DOHH2 (cell line): ENCODE measurements at regions not wholly inside any gene's neighbourhood (a gene's known extent, or its start where the extent isn't known, plus 50 kb on each side); places are given as distances from the start of the nearest gene placed in this dataset.

ENCODE experiments used
- EZH2phosphoT487 ChIP-seq: fragments of 200-600 bp; sonication (generic); IDR thresholded peaks from 2 replicates; pipeline ENCODE4 v1.6.1; 2017; ENCODE audit warnings: borderline replicate concordance, mild to moderate bottlenecking, antibody characterized with exemption, low read length, moderate library complexity, mixed read lengths
- TF ChIP-seq, protein P1 (sequence below): fragments of 200-600 bp; sonication (generic); IDR thresholded peaks from one replicate; pipeline ENCODE4 v1.5.1; 2014; ENCODE audit warnings: antibody characterized with exemption, mild to moderate bottlenecking, low read depth, low read length; ENCODE audit not compliant: poor library complexity, severe bottlenecking

DNA sequence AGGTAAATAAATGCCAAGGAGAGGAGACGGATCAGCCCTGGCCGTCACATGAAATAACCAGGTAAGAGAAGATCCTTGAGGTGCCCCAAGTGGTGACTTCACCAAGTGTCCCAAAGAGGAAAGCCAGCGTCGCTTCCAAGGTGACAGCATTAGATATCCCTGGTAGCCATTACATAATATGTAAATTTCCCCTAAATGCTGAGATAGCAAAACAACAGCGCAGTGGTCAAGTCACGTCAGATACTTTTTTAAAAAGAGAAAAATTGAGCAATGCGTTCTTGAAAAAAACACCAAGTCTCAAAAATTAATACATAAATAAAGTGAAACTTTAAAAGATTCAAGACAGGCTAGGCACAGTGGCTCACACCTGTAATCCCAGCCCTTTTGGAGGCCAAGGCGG is 100.2 kb downstream of the HTR5A start:
- TF ChIP-seq, protein P1, sequence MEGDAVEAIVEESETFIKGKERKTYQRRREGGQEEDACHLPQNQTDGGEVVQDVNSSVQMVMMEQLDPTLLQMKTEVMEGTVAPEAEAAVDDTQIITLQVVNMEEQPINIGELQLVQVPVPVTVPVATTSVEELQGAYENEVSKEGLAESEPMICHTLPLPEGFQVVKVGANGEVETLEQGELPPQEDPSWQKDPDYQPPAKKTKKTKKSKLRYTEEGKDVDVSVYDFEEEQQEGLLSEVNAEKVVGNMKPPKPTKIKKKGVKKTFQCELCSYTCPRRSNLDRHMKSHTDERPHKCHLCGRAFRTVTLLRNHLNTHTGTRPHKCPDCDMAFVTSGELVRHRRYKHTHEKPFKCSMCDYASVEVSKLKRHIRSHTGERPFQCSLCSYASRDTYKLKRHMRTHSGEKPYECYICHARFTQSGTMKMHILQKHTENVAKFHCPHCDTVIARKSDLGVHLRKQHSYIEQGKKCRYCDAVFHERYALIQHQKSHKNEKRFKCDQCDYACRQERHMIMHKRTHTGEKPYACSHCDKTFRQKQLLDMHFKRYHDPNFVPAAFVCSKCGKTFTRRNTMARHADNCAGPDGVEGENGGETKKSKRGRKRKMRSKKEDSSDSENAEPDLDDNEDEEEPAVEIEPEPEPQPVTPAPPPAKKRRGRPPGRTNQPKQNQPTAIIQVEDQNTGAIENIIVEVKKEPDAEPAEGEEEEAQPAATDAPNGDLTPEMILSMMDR = no peak
- no peak for TF ChIP-seq EZH2phosphoT487
